Sigmoid colon (tissue), 4 donors: ENCODE measurements at regions not wholly inside any gene's neighbourhood (a gene's known extent, or its start where the extent isn't known, plus 50 kb on each side); places are given as distances from the start of the nearest gene placed in this dataset.

ENCODE experiments used
- EP300 ChIP-seq, 4 donors: sonication (generic); formaldehyde crosslinking; IDR thresholded peaks; one replicate each; pipeline ENCODE4 v1.6.1; 2017; ENCODE audit warnings: antibody characterized with exemption in 4 of 4
- POLR2A ChIP-seq, 2 donors: fragments of 450-650 bp; IDR thresholded peaks; one replicate each; pipeline ENCODE4 v1.6.1; 2016; ENCODE audit warnings: antibody characterized with exemption in 2 of 2, mild to moderate bottlenecking in 2 of 2, moderate library complexity in 2 of 2
- TF ChIP-seq, protein P1 (sequence below), 4 experiments: fragments of 450-650 bp in 3 of 4; fragments of 200-600 bp in 1 of 4; IDR thresholded peaks; one replicate each; pipeline ENCODE4 v1.5.1; 2016 to 2019; ENCODE audit warnings: antibody characterized with exemption in 4 of 4, mild to moderate bottlenecking in 3 of 4, moderate library complexity in 2 of 4

DNA sequence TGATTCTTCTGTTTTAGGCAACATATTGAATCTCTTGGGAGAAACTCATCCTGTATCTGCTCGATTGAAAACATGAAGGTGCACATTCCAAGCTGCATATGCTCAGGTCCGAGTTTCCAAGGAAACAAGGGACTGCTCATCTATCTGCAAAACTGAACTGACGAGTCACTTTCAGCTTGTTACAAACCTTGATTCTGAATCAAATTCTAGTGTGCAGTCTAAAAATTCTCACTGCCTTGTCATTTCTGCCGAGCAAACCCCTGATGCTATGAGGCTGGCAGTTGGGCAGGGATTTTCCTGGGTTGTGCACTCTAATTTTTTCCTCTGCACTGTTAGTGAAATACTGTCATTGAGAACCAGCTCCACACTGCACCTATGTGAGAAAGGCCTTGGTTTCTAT, 101.3 kb upstream of the ETAA1 start:
- TF ChIP-seq, protein P1, sequence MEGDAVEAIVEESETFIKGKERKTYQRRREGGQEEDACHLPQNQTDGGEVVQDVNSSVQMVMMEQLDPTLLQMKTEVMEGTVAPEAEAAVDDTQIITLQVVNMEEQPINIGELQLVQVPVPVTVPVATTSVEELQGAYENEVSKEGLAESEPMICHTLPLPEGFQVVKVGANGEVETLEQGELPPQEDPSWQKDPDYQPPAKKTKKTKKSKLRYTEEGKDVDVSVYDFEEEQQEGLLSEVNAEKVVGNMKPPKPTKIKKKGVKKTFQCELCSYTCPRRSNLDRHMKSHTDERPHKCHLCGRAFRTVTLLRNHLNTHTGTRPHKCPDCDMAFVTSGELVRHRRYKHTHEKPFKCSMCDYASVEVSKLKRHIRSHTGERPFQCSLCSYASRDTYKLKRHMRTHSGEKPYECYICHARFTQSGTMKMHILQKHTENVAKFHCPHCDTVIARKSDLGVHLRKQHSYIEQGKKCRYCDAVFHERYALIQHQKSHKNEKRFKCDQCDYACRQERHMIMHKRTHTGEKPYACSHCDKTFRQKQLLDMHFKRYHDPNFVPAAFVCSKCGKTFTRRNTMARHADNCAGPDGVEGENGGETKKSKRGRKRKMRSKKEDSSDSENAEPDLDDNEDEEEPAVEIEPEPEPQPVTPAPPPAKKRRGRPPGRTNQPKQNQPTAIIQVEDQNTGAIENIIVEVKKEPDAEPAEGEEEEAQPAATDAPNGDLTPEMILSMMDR (IDR thresholded peaks at IDR 0.05), result no peak
- no peak for TF ChIP-seq EP300 (IDR thresholded peaks at IDR 0.05)
- no peak for TF ChIP-seq POLR2A (IDR thresholded peaks at IDR 0.05)
